Upper lobe of right lung (tissue), 1 donor: ENCODE measurements at regions not wholly inside any gene's neighbourhood (a gene's known extent, or its start where the extent isn't known, plus 50 kb on each side); places are given as distances from the start of the nearest gene placed in this dataset.

ENCODE experiments used
- ATAC-seq: fragments of 200-7000 bp; cut with Tn5 transposase; one replicate; pipeline ENCODE4 v1.9.1; 2020; ENCODE audit warnings: mild to moderate bottlenecking, moderate library complexity
- DNase-seq: peaks from one replicate; pipeline ENCODE4 v3.0.0-alpha.2; 2020
- H3K27ac ChIP-seq: fragments of 200-600 bp; one replicate; pipeline ENCODE4 v1.8.0; 2022
- H3K27me3 ChIP-seq: fragments of 200-600 bp; one replicate; pipeline ENCODE4 v1.8.0; 2022; ENCODE audit warnings: mild to moderate bottlenecking
- H3K36me3 ChIP-seq: fragments of 200-600 bp; one replicate; pipeline ENCODE4 v1.8.0; 2022
- H3K4me1 ChIP-seq: fragments of 200-600 bp; one replicate; pipeline ENCODE4 v1.8.0; 2022
- H3K4me3 ChIP-seq: fragments of 200-600 bp; one replicate; pipeline ENCODE4 v1.8.0; 2022; ENCODE audit warnings: mild to moderate bottlenecking
- H3K9me3 ChIP-seq: fragments of 200-600 bp; one replicate; pipeline ENCODE4 v1.8.0; 2022
- intact Hi-C: fragments of 100-400 bp; cut with DNase I; formaldehyde crosslinking; loops from one replicate; pipeline ENCODE4 v1.11.0; 2022
- TF ChIP-seq, protein P1 (sequence below): fragments of 200-600 bp; IDR thresholded peaks from one replicate; pipeline ENCODE4 v1.8.0; 2022; ENCODE audit warnings: antibody characterized with exemption
- donor health status: DM: no; HTN: yes; CAD: no; lungs with severe emphysema.

DNA sequence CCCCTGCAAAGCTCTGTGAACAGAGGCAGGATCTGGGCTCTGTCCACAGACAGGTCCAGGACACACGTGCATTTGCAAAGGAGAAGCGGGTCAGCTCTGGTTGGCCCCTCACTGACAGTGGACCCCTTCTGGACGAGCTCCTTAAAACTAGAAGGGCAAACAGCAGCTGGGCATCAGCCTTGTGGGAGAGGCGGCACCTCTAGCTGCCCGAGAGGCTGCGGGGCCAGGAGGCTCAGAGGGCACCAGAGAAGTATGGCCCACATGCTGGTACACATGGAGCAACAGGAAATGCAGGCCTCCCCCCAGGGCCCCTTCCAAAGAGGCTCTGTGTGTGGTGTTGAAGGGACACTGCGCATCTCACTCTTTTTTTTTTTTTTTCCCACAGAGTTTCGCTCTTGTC is 233.0 kb upstream of the TCERG1L start:
- Histone ChIP-seq H3K4me3 (no peak overlapping the region), H3K36me3 (no peaks in the 10 kb centered on the region), H3K4me1 (no peaks in the 10 kb centered on the region), H3K9me3 (no peaks in the 10 kb centered on the region), H3K27ac (no peak overlapping the region), H3K27me3 (peaks cover 20% of the 10 kb centered on the region)
- TF ChIP-seq, protein P1, sequence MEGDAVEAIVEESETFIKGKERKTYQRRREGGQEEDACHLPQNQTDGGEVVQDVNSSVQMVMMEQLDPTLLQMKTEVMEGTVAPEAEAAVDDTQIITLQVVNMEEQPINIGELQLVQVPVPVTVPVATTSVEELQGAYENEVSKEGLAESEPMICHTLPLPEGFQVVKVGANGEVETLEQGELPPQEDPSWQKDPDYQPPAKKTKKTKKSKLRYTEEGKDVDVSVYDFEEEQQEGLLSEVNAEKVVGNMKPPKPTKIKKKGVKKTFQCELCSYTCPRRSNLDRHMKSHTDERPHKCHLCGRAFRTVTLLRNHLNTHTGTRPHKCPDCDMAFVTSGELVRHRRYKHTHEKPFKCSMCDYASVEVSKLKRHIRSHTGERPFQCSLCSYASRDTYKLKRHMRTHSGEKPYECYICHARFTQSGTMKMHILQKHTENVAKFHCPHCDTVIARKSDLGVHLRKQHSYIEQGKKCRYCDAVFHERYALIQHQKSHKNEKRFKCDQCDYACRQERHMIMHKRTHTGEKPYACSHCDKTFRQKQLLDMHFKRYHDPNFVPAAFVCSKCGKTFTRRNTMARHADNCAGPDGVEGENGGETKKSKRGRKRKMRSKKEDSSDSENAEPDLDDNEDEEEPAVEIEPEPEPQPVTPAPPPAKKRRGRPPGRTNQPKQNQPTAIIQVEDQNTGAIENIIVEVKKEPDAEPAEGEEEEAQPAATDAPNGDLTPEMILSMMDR: no peak
- intact Hi-C loops: no loop called here
- ATAC-seq: no peak
- DNase-seq: no peak

DNA sequence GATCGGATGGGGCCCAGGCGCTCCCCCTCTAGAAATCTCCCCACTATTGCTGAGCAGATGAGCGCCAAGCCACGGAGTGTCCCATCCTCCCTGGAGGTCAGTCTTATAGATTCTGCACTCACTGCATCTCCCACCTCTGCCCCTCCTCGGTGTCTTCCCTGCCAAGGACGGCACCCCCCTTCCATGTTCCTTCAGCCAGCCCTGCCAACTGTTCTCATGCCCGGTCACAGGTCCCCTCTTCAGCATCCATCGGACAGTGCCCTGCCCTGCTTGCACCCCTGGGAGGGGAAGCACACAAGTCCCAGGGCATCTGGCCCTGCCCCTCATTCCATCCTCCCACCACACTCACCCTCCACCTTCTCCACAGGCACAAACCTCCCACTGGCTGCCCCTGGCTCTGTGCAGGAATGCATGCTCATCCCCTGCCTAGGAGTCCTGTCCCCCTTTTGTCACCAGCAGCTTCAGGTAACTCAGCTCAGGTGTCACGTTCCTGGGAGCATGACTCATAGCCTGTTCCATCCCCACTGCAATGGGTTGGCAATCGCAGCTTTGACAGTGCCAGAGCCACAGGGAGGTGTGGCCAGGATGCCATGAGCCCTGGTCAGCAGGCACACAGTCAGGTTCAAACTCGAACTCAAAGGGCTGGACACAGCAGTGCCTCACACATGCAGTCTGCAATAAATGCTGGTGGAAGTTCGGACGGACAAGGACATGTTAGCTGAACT is 234.7 kb upstream of the TCERG1L start:
- ATAC-seq (peak; percentile 27), DNase-seq (no peak)
- Histone ChIP-seq H3K27ac (no peak overlapping the region), H3K27me3 (peaks cover 20% of the 10 kb centered on the region), H3K4me3 (no peak overlapping the region), H3K36me3 (no peaks in the 10 kb centered on the region), H3K9me3 (no peaks in the 10 kb centered on the region), H3K4me1 (no peaks in the 10 kb centered on the region)
- intact Hi-C loops: no loop called here
- TF ChIP-seq, protein P1: no peak

DNA sequence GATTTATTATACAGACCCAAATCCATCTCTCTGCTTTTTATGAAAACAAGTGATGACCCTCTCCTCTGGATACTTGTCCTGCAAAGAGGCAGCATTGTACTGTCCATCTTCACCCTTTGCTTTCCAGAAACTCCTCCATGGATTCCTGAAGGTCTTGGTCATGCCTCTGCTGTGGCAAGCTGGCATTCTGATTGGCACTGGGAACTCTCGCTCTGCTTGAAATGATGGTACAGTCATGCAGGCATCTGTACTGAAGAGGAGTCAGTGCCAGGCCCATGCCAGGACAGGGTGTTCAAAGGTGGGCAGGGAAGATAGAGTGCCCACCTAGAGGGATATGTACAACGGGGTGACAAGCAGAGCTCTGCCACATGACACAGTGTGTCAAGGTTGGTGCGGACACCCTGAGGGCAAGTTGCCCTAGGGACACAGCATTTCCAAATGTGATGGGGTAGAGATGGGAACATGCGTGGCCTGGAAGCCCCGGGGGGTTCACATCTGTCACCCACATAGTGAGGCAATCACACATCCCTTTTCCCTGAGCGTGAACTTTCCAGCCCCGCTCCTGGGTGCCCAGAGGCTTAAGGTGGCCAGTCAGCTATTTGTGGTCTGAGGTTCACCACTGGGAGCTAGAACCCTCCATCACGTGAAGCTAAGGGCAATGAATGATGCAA is 235.7 kb upstream of the TCERG1L start:
- Histone ChIP-seq H3K27ac (no peak overlapping the region), H3K4me3 (no peak overlapping the region), H3K9me3 (no peaks in the 10 kb centered on the region), H3K27me3 (peaks cover 20% of the 10 kb centered on the region), H3K4me1 (no peaks in the 10 kb centered on the region), H3K36me3 (no peaks in the 10 kb centered on the region)
- intact Hi-C loops: no loop called here
- TF ChIP-seq, protein P1: no peak
- no peak for DNase-seq
- peak; percentile 21 for ATAC-seq

DNA sequence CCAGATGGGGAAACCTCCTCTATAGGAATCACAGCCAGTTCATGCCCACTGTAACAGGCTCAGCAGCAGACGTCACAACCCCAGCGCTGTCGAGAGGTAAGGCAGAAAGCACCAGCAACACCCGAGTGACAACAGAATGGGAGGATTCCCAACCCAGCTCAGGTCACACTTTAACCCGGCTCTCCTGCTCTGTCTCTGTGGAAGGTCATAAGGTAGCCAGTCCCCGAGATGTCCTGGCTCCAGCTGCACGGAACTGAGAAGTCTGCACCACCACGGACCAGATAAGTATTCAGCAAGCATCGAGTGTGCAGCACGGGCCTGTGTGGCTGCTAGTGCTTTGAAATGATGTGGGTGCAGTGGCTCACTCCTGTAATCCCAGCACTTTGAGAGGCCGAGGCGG is 236.7 kb upstream of the TCERG1L start:
- H3K4me3 ChIP-seq: no peak overlapping the region
- intact Hi-C loops: no loop called here
- H3K27ac ChIP-seq: no peak overlapping the region
- peaks cover 20% of the 10 kb centered on the region for H3K27me3 ChIP-seq
- DNase-seq: no peak
- H3K36me3 ChIP-seq: no peaks in the 10 kb centered on the region
- TF ChIP-seq, protein P1: no peak
- no peak for ATAC-seq
- no peaks in the 10 kb centered on the region for H3K4me1 ChIP-seq
- H3K9me3 ChIP-seq: no peaks in the 10 kb centered on the region

DNA sequence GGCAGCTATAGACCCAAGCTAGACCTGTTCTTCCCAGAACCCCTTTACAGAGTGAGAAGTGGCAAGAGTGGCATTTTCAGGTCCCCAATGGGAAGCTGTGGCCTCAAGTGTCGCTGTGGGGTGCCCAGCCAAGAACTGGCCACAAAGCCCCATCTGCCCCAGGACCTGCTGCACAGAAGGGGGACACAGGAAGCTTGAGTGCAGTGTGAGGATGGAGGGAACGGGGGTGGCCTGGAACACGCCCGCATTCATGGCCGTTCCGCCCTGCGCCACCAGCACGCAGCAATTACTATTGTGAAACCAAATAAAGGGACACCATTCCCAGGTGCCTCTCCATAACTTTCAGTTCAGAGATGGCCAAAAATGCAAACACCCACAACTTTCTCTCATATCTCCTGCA is 237.6 kb upstream of the TCERG1L start:
- TF ChIP-seq, protein P1: no peak
- H3K9me3 ChIP-seq: no peaks in the 10 kb centered on the region
- no peak for ATAC-seq
- intact Hi-C loops: no loop called here
- H3K27me3 ChIP-seq: peaks cover 20% of the 10 kb centered on the region
- no peak overlapping the region for H3K4me3 ChIP-seq
- DNase-seq: no peak
- no peak overlapping the region for H3K27ac ChIP-seq
- H3K36me3 ChIP-seq: no peaks in the 10 kb centered on the region
- H3K4me1 ChIP-seq: no peaks in the 10 kb centered on the region
